IPS DF 4.7 (cell line): ENCODE measurements at regions not wholly inside any gene's neighbourhood (a gene's known extent, or its start where the extent isn't known, plus 50 kb on each side); places are given as distances from the start of the nearest gene placed in this dataset.
"Not testable (repeated sequence)": the region's sequence is repeated elsewhere in the genome, so short reads cannot be mapped to it uniquely, and the experiment has no call there.

Source experiments
- DNase-seq: peaks from one replicate; pipeline ENCODE4 v3.0.0-alpha.2; 2013; ENCODE audit warnings: low spot score; ENCODE audit errors: extremely low read depth

GRCh38 chr12:88844426-88844825 is 264.2 kb upstream of the KITLG start:
- DNase-seq = no peak

- no peak for DNase-seq
Observed at GRCh38 chr12:88842314-88842713, 262.0 kb upstream of the KITLG start.

- DNase-seq = no peak
Observed at GRCh38 chr12:88839486-88839885, 259.2 kb upstream of the KITLG start.

- no peak for DNase-seq
Observed at GRCh38 chr12:88836156-88836555, 255.9 kb upstream of the KITLG start.

- DNase-seq = no peak
Observed at GRCh38 chr12:88834226-88834625, 254.0 kb upstream of the KITLG start.

GRCh38 chr12:88833641-88834116 is 253.4 kb upstream of the KITLG start:
- no peak for DNase-seq

- not testable (repeated sequence) for DNase-seq
Observed at GRCh38 chr12:88828537-88828936, 248.3 kb upstream of the KITLG start.

GRCh38 chr12:88820012-88820411 is 239.7 kb upstream of the KITLG start:
- DNase-seq = no peak

- DNase-seq = no peak
Observed at GRCh38 chr12:88816201-88816600, 235.9 kb upstream of the KITLG start.

- DNase-seq = no peak
Observed at GRCh38 chr12:88814779-88815178, 234.5 kb upstream of the KITLG start.

- no peak for DNase-seq
Observed at GRCh38 chr12:88812610-88813009, 232.3 kb upstream of the KITLG start.

- no peak for DNase-seq
Observed at GRCh38 chr12:88810806-88811205, 230.5 kb upstream of the KITLG start.

GRCh38 chr12:88809841-88810240 is 229.6 kb upstream of the KITLG start:
- not testable (repeated sequence) for DNase-seq

- DNase-seq = no peak
Observed at GRCh38 chr12:88805692-88806091, 225.4 kb upstream of the KITLG start.

GRCh38 chr12:88805286-88805685 is 225.0 kb upstream of the KITLG start:
- no peak for DNase-seq

- no peak for DNase-seq
Observed at GRCh38 chr12:88802096-88802706, 221.9 kb upstream of the KITLG start.

- DNase-seq = no peak
Observed at GRCh38 chr12:88801227-88802095, 221.2 kb upstream of the KITLG start.

- no peak for DNase-seq
Observed at GRCh38 chr12:88793096-88793495, 212.8 kb upstream of the KITLG start.

GRCh38 chr12:88790231-88790630 is 210.0 kb upstream of the KITLG start:
- no peak for DNase-seq

GRCh38 chr12:88784166-88784565 is 203.9 kb upstream of the KITLG start:
- no peak for DNase-seq

- no peak for DNase-seq
Observed at GRCh38 chr12:88782351-88782750, 202.1 kb upstream of the KITLG start.

- no peak for DNase-seq
Observed at GRCh38 chr12:88781909-88782308, 201.6 kb upstream of the KITLG start.

GRCh38 chr12:88778064-88778463 is 197.8 kb upstream of the KITLG start:
- no peak for DNase-seq
